ENCODE measurements at regions not wholly inside any gene's neighbourhood (a gene's known extent, or its start where the extent isn't known, plus 50 kb on each side); places are given as distances from the start of the nearest gene placed in this dataset.
"Not testable (repeated sequence)": the region's sequence is repeated elsewhere in the genome, so short reads cannot be mapped to it uniquely, and the experiment has no call there.

DNA sequence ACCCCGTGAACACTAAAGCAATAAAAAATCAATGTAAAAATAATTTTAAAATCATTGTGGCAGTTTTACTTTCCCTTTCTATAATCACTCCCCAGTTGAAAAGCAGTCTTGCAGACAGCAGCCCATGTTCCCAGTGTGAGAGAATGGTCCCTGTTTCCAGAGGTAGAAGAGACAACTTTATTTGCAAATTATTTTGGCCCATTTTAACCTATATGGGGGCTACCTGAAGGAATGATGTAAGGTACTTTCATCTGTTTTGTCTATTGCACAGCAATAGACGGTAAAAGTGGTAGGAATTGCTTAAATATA lies 559.8 kb downstream of the ZWINT start:
- no peak for DNase-seq (ENCODE audit: low read depth in 2 of 2)
- TF ChIP-seq, protein P1, sequence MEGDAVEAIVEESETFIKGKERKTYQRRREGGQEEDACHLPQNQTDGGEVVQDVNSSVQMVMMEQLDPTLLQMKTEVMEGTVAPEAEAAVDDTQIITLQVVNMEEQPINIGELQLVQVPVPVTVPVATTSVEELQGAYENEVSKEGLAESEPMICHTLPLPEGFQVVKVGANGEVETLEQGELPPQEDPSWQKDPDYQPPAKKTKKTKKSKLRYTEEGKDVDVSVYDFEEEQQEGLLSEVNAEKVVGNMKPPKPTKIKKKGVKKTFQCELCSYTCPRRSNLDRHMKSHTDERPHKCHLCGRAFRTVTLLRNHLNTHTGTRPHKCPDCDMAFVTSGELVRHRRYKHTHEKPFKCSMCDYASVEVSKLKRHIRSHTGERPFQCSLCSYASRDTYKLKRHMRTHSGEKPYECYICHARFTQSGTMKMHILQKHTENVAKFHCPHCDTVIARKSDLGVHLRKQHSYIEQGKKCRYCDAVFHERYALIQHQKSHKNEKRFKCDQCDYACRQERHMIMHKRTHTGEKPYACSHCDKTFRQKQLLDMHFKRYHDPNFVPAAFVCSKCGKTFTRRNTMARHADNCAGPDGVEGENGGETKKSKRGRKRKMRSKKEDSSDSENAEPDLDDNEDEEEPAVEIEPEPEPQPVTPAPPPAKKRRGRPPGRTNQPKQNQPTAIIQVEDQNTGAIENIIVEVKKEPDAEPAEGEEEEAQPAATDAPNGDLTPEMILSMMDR (IDR thresholded peaks at IDR 0.05; ENCODE audit: low read depth, low read length), result no peak
- H3K4me3 ChIP-seq (replicated peaks in 1 of 2; ENCODE audit: low read depth in 2 of 2, low read length in 2 of 2), result no peak overlapping the region

DNA sequence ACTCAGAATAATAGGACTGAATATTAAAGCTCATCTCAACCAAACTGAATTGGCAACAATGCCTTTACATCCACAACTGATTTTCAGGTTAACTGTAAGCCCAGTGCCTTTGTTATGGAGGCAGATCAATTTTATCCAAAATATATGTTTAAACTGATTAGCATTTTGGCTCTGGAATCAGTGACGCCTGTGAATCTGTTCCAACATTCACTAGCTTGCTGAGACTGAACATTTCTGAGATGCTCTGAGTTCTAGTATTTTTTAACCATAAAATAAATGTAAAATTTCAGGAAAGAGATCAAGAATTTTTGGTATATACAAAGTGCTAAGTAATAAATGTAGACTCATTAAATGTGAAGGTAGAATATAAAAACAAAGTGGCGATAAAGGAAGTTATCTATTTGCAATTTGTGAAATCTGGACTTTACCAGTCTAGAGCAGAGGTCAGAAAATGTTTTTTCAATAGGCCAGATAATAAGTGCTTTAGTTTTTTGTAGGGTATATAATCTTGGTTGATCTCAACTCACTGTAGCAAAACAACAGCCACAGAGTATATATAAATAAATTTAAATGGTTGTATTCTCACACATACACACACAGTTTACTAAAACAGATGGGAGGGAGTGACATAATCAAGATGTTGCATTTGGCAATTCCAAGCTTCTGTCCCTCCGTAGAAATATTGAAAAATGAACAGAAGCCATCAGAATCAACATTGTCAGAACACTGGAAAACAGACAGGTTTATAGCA lies 560.3 kb downstream of the ZWINT start:
- TF ChIP-seq, protein P1 (IDR thresholded peaks at IDR 0.05; ENCODE audit: low read depth, low read length), result no peak
- no peak overlapping the region for H3K4me3 ChIP-seq (replicated peaks in 1 of 2; ENCODE audit: low read depth in 2 of 2, low read length in 2 of 2)
- no peak for DNase-seq (ENCODE audit: low read depth in 2 of 2)

DNA sequence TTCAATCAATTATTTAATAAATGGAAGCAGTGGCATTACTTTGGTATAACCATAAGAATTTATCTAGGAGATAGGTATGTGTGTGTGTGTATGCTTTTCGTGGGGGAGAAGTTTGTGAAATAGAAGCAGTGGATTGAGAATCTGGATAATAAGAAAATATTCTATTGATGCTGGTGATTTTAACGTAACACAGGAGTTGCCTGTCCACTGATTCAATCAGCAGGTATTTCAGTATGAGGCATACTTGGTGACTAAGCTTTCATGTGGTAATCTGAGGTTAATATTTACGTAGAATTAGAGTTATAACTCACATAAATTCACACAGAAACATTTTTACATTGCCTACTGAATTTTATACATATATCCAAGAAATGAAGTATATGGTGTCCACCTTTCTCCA lies 568.0 kb downstream of the ZWINT start:
- H3K4me3 ChIP-seq (replicated peaks in 1 of 2; ENCODE audit: low read depth in 2 of 2, low read length in 2 of 2), result no peak overlapping the region
- TF ChIP-seq, protein P1 (IDR thresholded peaks at IDR 0.05; ENCODE audit: low read depth, low read length), result no peak
- no peak for DNase-seq (ENCODE audit: low read depth in 2 of 2)

DNA sequence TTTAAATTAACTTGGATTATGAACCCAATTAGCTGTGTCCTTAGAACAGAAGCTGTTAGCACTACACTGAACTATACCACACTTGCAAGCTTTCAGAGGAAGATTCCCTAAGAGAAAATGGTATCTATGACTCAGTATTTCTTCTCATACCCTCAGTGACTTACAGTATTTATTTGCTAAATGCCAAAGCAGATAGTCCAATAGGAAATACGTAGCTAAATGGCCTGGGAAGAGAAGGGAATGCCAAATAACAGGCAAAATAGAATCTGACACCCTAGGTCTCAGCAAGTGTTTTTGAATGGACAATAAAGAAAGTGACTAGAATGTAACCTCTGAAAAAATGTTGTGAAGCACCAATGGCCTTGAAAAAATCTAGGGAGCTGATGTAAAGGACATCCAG lies 570.8 kb downstream of the ZWINT start:
- not testable (repeated sequence) for DNase-seq (ENCODE audit: low read depth in 2 of 2); H3K4me3 ChIP-seq (replicated peaks in 1 of 2; ENCODE audit: low read depth in 2 of 2, low read length in 2 of 2)

DNA sequence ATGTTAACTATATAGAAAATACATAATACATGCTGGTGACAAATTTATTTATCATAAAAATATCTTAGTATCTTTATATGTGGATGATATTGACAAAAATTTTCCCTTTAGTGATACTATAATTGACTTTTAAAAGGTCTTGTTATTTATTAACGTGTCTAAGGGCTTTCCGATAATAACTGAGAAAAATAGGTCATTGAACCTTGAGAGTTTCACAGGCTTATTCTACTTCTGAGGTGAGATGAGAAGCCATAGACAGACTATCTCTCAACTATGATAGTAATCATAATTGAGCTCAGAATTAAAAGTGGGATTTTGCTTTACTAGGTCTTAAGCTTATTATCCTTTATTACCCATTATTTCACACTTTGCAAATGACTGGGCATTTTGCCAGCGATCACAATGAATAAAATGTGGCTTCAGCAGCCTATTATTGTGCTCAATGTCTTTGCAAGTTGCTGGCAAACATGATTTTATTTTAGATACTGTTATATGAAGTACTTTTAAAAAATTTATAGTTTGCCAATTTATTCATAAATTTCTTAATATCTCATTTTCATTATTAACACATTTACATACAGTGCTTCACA lies 574.5 kb downstream of the ZWINT start:
- no peak overlapping the region for H3K4me3 ChIP-seq (replicated peaks in 1 of 2; ENCODE audit: low read depth in 2 of 2, low read length in 2 of 2)
- no peak for DNase-seq (ENCODE audit: low read depth in 2 of 2)
- TF ChIP-seq, protein P1 (IDR thresholded peaks at IDR 0.05; ENCODE audit: low read depth, low read length), result no peak

DNA sequence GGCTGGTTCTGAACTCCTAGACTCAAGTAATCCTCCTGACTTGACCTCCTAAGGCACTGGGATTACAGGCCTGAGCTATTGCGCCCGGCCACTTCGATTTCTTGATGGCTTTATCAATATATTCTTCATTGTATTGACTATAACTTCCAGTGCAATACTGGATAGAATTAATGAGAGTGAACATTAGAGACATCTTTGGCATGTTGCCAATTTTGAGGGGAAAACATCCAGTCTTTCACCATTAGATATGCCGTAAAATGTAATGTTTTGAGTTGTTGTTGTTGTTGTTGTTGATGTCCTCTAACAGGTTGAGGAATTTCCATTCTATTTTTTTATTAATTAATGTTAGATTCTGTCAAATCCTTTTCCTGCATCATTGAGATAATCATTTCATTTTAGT lies 578.9 kb downstream of the ZWINT start:
- no peak for DNase-seq (ENCODE audit: low read depth in 2 of 2)
- TF ChIP-seq, protein P1 (IDR thresholded peaks at IDR 0.05; ENCODE audit: low read depth, low read length), result no peak
- no peak overlapping the region for H3K4me3 ChIP-seq (replicated peaks in 1 of 2; ENCODE audit: low read depth in 2 of 2, low read length in 2 of 2)

DNA sequence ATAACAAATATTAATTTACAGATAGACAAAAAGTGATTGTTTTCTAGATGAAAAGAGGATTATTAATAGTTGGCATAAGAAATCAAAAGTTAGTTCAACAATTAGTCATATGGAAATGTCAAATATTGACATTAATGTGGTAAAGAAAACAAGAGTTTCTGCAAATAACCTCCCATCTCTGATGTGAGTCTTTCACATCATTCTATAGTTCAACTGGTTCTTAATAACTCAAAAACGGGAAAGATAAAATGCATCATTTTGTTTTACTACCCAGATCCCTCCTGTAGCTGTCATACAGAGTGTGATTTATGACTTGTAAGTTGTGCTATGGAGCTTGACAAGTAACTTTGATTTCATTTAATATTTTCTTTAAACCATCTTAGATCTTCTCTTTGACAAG lies 594.8 kb downstream of the ZWINT start:
- TF ChIP-seq, protein P1 (IDR thresholded peaks at IDR 0.05; ENCODE audit: low read depth, low read length), result no peak
- no peak for DNase-seq (ENCODE audit: low read depth in 2 of 2)
- no peak overlapping the region for H3K4me3 ChIP-seq (replicated peaks in 1 of 2; ENCODE audit: low read depth in 2 of 2, low read length in 2 of 2)

Data from cardiac fibroblast (primary cell).